ENCODE measurements at regions not wholly inside any gene's neighbourhood (a gene's known extent, or its start where the extent isn't known, plus 50 kb on each side); places are given as distances from the start of the nearest gene placed in this dataset.

- TF ChIP-seq CSRNP3 (CRISPR knock-in tag; IDR thresholded peaks at IDR 0.05) (no peak), GLIS3 (CRISPR knock-in tag; IDR thresholded peaks at IDR 0.05) (no peak), OSR1 (CRISPR knock-in tag; IDR thresholded peaks at IDR 0.05) (no peak), TOX (CRISPR knock-in tag; IDR thresholded peaks at IDR 0.05; ENCODE audit: borderline replicate concordance) (no peak), CREB5 (CRISPR knock-in tag; IDR thresholded peaks at IDR 0.05; ENCODE audit: low read depth) (no peak), PPARA (CRISPR knock-in tag; IDR thresholded peaks at IDR 0.05; ENCODE audit: borderline replicate concordance) (no peak), TCF4 (CRISPR knock-in tag; IDR thresholded peaks at IDR 0.05; ENCODE audit: borderline replicate concordance) (no peak), TSHZ2 (CRISPR knock-in tag; IDR thresholded peaks at IDR 0.05) (no peak), ZNF8 (CRISPR knock-in tag; IDR thresholded peaks at IDR 0.05) (no peak), ZFP30 (CRISPR knock-in tag; IDR thresholded peaks at IDR 0.05) (no peak), ISL1 (CRISPR knock-in tag; IDR thresholded peaks at IDR 0.05) (no peak), ZFP3 (CRISPR knock-in tag; IDR thresholded peaks at IDR 0.05) (no peak), ZNF565 (CRISPR knock-in tag; conservative IDR thresholded peaks at IDR 0.05; ENCODE audit: low read depth) (no peak), RARB (CRISPR knock-in tag; IDR thresholded peaks at IDR 0.05) (no peak), ESRRG (CRISPR knock-in tag; IDR thresholded peaks at IDR 0.05) (no peak), ARNTL (CRISPR knock-in tag; IDR thresholded peaks at IDR 0.05; ENCODE audit: borderline replicate concordance, low read depth) (no peak), SNAI2 (CRISPR knock-in tag; IDR thresholded peaks at IDR 0.05) (no peak), ZC3H10 (CRISPR knock-in tag; IDR thresholded peaks at IDR 0.05) (no peak)
- ATAC-seq: no peak
Observed at GRCh38 chr11:122265981-122266380, 150.0 kb upstream of the BLID start.

- TF ChIP-seq BACH2 (CRISPR knock-in tag; IDR thresholded peaks at IDR 0.05; ENCODE audit: borderline replicate concordance): no peak
- TF ChIP-seq ESRRG (CRISPR knock-in tag; IDR thresholded peaks at IDR 0.05): no peak
- TF ChIP-seq TOX (CRISPR knock-in tag; IDR thresholded peaks at IDR 0.05; ENCODE audit: borderline replicate concordance): no peak
- TF ChIP-seq ZNF8 (CRISPR knock-in tag; IDR thresholded peaks at IDR 0.05): no peak
- no peak for TF ChIP-seq PPARA (CRISPR knock-in tag; IDR thresholded peaks at IDR 0.05; ENCODE audit: borderline replicate concordance)
- no peak for TF ChIP-seq ZNF70 (CRISPR knock-in tag; IDR thresholded peaks at IDR 0.05)
- TF ChIP-seq ARNTL (CRISPR knock-in tag; IDR thresholded peaks at IDR 0.05; ENCODE audit: borderline replicate concordance, low read depth): no peak
- no peak for TF ChIP-seq TSHZ2 (CRISPR knock-in tag; IDR thresholded peaks at IDR 0.05)
- TF ChIP-seq ZFP30 (CRISPR knock-in tag; IDR thresholded peaks at IDR 0.05): no peak
- TF ChIP-seq GLIS3 (CRISPR knock-in tag; IDR thresholded peaks at IDR 0.05): no peak
- no peak for TF ChIP-seq CREB5 (CRISPR knock-in tag; IDR thresholded peaks at IDR 0.05; ENCODE audit: low read depth)
- no peak for TF ChIP-seq ZFP3 (CRISPR knock-in tag; IDR thresholded peaks at IDR 0.05)
- TF ChIP-seq OSR1 (CRISPR knock-in tag; IDR thresholded peaks at IDR 0.05): no peak
- no peak for TF ChIP-seq RARB (CRISPR knock-in tag; IDR thresholded peaks at IDR 0.05)
- no peak for TF ChIP-seq CSRNP3 (CRISPR knock-in tag; IDR thresholded peaks at IDR 0.05)
Observed at GRCh38 chr11:122264121-122264520, 148.1 kb upstream of the BLID start.

More at GRCh38 chr11:122264121-122264520, 148.1 kb upstream of the BLID start:
- no peak for ATAC-seq

Measured in SK-N-SH treated with all-trans-retinoic acid at 6 μM for 48 hours (cell line).